Stimulated activated CD8-positive, alpha-beta memory T cell treated with anti-CD3 and anti-CD28 coated beads, Interleukin-12 subunit alpha, Interleukin-12 subunit beta, amount 100 ng/mL, for 24 hours (primary cell): ENCODE measurements at regions not wholly inside any gene's neighbourhood (a gene's known extent, or its start where the extent isn't known, plus 50 kb on each side); places are given as distances from the start of the nearest gene placed in this dataset.
"Not testable (repeated sequence)": the region's sequence is repeated elsewhere in the genome, so short reads cannot be mapped to it uniquely, and the experiment has no call there.

ENCODE experiments used
- DNase-seq: peaks from one replicate; pipeline ENCODE4 v3.0.0-alpha.2; 2020; ENCODE audit errors: extremely low read depth

DNA sequence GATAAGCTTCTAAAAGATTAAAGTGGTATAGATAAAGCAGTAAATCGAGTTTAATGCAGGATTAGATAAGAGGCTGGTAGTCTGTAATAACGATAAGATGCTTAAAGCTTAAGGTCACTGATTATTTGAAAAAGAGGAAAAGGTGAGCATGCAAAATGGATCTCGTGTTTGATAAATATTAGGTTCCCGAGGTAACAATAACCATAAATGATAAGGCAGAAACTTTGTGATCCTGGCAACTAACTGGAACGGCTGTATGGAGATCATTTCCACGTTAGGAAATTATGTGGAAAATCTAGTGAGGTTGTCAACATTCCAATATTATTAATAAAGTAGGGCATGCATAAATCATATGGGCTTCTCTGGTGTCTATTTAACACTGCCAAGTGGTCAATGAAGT, 255.5 kb downstream of the EFCAB11 start:
- DNase-seq: no peak

DNA sequence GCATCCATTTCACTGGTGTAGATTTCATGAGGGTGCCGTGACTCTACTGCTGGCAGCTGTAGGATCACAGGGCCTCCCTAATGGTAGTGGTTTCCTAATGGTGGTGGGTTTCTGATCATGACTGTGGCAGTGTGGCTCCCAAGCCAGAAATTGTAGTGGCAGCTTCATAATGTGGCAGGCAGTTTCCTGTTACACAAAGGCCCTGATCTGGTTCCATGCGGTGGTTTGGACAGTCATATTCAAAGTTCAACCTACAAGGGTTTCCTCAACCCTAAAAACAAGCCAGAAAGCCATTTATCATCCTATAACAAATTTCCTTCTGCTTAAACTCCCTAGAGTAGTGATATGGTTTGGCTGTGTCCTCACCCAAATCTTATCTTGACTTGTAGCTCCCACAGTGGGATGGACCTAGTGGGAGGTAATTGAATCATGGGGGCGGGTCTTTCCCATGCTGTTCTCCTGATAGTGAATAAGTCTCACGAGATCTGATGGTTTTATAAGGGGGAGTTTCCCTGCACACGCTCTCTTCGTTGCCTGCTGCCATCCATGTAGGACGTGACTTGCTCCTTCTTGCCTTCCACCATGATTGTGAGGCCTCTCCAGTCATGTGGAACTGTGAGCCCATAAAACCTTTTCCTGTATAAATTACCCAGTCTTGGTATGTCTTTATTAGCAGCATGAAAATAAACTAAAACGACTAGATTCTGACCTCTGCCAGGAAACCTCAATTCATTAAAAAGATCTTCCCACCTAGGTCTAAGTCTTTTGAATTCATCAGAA, 257.1 kb downstream of the EFCAB11 start:
- DNase-seq: no peak

- DNase-seq: no peak
These were observed 258.7 kb downstream of the EFCAB11 start for GRCh38 chr14:89695846-89696245.

DNA sequence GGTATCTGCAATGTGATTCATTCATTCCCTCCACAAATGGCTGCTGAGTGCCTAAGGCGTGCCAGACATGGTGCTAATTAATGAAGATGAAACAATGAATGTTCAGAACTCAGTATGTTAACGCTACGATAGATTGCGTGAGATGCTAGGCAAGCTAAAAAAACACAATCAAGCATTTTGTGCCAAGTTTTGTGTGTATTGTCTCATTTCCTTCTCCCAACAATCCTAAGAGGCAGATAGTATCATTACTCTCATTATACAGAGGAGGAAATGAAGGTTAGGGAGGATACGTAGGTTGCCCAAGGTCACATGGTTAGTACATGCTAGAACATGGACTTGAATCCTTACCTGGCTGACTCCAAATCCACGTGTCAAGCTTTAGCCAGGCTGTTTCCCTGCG, 264.4 kb downstream of the EFCAB11 start:
- no peak for DNase-seq

- DNase-seq: not testable (repeated sequence)
These were observed 264.8 kb downstream of the EFCAB11 start for GRCh38 chr14:89689711-89690110.

GRCh38 chr14:89688507-89689211, 265.9 kb downstream of the EFCAB11 start:
- no peak for DNase-seq

DNA sequence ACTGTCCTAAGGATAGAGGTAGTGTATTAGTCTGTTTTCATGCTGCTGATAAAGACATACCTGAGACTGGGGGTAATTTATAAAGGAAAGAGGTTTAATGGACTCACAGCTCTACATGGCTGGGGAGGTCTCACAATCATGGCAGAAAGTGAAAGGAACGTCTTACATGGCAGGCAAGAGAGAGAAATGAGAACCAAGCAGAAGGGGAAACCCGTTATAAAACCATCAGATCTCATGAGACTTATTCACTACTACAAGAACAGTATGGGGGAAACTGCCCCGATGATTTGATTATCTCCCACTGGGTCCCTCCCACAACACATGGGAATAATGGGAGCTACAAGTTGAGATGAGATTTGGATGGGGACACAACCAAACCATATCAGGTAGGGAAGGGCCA, 267.4 kb downstream of the EFCAB11 start:
- DNase-seq: not testable (repeated sequence)

GRCh38 chr14:89684139-89684538, 267.1 kb upstream of the FOXN3 start:
- DNase-seq: no peak

- DNase-seq: peak; percentile 35
These were observed 264.3 kb upstream of the FOXN3 start for GRCh38 chr14:89681086-89682018.

- no peak for DNase-seq
These were observed 263.1 kb upstream of the FOXN3 start for GRCh38 chr14:89680156-89680555.

GRCh38 chr14:89678768-89679167, 261.7 kb upstream of the FOXN3 start:
- no peak for DNase-seq

GRCh38 chr14:89675590-89675989, 258.6 kb upstream of the FOXN3 start:
- no peak for DNase-seq

GRCh38 chr14:89674936-89675335, 257.9 kb upstream of the FOXN3 start:
- no peak for DNase-seq

DNA sequence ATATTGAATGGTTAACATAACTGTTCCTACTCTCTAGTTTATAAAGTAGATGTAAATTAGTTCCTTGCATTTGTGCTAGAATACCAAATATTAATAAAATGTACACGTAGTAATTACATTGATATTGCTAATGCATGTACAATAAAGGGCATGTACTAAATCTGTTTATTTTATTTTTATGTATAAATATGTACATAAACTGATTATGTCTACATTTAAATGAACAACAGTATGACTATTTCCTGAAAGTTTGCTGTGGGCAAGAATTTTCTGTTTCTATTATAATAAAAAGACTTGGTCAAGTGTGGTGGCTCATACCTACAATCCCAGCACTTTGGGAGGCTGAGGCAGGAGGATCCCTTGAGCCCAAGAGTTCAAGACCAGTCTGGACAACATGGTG, 257.2 kb upstream of the FOXN3 start:
- no peak for DNase-seq

GRCh38 chr14:89673512-89674225, 256.6 kb upstream of the FOXN3 start:
- no peak for DNase-seq

DNA sequence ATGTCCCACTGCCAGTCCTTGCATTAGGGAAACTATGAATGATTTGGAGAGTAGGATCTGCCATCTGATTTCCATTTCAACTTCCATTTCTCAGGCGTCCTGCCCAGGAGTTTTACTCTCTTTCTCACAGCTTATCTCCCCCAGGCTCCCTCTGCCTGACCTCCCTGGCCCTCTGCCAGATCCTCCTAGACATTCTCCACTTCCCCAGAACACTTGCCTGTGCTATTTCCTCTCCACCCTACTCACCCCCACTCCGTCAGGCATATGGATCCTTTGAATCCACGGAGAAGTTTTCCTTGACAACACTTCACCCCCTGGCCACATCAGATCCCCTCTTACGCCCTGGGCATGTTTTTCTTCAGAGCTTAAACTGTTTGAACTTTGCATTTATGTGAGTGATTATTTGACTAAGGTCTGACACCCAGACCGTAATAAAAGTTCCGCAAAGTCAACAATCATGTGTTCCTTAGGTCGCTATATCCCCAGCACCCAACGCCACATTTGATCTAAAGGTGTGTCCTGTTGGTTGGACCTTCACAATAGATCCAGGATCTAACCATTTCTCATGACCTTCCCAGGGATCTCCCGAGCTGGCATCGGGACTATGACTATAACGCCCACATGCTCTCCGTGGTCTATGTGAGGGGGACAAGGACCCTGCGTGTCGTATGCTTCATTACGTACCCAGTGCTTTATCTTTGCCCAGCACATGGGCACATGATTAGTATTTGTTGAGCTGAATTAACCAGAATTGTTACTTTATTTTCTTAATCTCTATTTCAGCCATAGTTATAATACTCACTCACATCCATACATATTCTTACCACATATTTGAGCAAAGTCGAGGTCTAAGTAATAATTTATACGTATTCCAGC, 255.8 kb upstream of the FOXN3 start:
- DNase-seq: no peak

- DNase-seq: no peak
These were observed 252.2 kb upstream of the FOXN3 start for GRCh38 chr14:89669193-89669592.

DNA sequence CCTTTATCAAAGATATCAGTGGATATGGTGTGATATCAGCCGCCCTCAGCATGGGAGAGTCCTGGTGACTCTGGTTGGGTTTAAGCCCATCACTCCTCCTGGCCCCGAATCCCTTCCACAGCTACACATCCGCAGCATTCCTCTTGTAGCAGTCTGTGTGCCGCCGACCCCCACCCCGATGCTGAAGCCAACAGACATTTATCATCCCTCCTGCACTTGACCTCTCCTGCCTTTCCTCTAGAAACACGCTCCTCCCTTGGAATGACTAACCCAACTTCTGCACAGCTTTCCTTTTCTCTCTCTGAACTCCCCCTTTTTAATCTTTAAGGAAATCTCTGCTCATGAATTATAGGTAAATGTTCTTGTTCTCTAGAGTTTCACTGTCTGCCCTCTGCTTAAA, 250.9 kb upstream of the FOXN3 start:
- DNase-seq: no peak

- not testable (repeated sequence) for DNase-seq
These were observed 248.5 kb upstream of the FOXN3 start for GRCh38 chr14:89665300-89666081.

DNA sequence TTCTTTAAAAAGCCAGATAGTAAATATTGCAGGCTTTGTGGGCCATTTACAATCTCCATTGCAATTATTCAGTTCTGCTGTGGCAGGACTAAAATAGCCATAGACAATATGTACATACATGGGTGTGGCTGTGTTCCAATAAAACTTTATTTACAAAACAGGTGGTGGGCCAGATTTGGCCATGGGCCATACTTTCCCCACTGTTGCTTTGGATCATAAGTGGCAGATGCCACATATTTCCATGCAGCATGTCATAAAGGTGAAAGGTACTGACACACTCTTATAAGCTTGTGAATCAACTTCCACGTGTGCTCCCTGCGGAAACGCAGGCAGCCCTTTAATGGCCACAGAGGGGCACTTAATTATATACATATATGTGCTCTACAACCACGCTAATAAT, 244.4 kb upstream of the FOXN3 start:
- no peak for DNase-seq
